CD14-positive monocyte (primary cell): ENCODE measurements at regions not wholly inside any gene's neighbourhood (a gene's known extent, or its start where the extent isn't known, plus 50 kb on each side); places are given as distances from the start of the nearest gene placed in this dataset.

ENCODE experiments used
- DNase-seq, 3 donors: peaks; one replicate each; pipeline ENCODE4 v3.0.0-alpha.2; 2011 to 2022
- H2AFZ ChIP-seq: 2 replicates; pipeline ENCODE4 v1.6.0; 2012; ENCODE audit warnings: mild to moderate bottlenecking, low read depth, low read length, inconsistent platforms; ENCODE audit not compliant: insufficient read depth, poor library complexity, severe bottlenecking
- H3K27ac ChIP-seq, 2 donors: 1 replicate in 1 of 2; 2 replicates in 1 of 2; pipeline ENCODE4 v1.5.1; 2012 to 2013; ENCODE audit warnings: low read length in 2 of 2, control low read depth in 1 of 2, inconsistent platforms in 1 of 2, low read depth in 1 of 2, mild to moderate bottlenecking in 1 of 2
- H3K27me3 ChIP-seq, 2 donors: one replicate each; pipeline versions ENCODE4 v1.6.0 to v1.6.1; 2011 to 2013; ENCODE audit warnings: low read length in 2 of 2; ENCODE audit not compliant: control insufficient read depth in 2 of 2, insufficient read depth in 2 of 2
- H3K36me3 ChIP-seq, 2 donors: replicated peaks in 1 of 2; 1 replicate in 1 of 2; 2 replicates in 1 of 2; pipeline versions ENCODE4 v1.5.1 to v1.6.1; 2012 to 2013; ENCODE audit warnings: low read length in 2 of 2, control low read depth in 1 of 2, inconsistent platforms in 1 of 2, mild to moderate bottlenecking in 1 of 2; ENCODE audit not compliant: insufficient read depth in 2 of 2, control insufficient read depth in 1 of 2
- H3K4me1 ChIP-seq, 2 donors: 1 replicate in 1 of 2; 2 replicates in 1 of 2; pipeline versions ENCODE4 v1.5.1 to v1.6.1; 2012 to 2013; ENCODE audit warnings: low read length in 2 of 2, control low read depth in 1 of 2, inconsistent platforms in 1 of 2, mild to moderate bottlenecking in 1 of 2, moderate library complexity in 1 of 2; ENCODE audit not compliant: insufficient read depth in 2 of 2, control insufficient read depth in 1 of 2
- H3K4me2 ChIP-seq: replicated peaks from 2 replicates; pipeline ENCODE3; 2012; ENCODE audit warnings: low read length, moderate library complexity, mild to moderate bottlenecking; ENCODE audit not compliant: poor library complexity, severe bottlenecking; ENCODE audit errors: extremely low read depth
- H3K4me3 ChIP-seq, 3 experiments: fragments of 200-600 bp in 1 of 3; sonication (generic) in 1 of 3; replicated peaks in 1 of 3; 1 replicate in 2 of 3; 2 replicates in 1 of 3; pipeline ENCODE4 v1.5.1; 2011 to 2013; ENCODE audit warnings: low read length in 3 of 3, mild to moderate bottlenecking in 3 of 3, control low read depth in 2 of 3, low read depth in 2 of 3, inconsistent platforms in 1 of 3, moderate library complexity in 1 of 3
- H3K79me2 ChIP-seq: 2 replicates; pipeline ENCODE4 v1.6.0; 2012; ENCODE audit warnings: mild to moderate bottlenecking, control low read depth, inconsistent platforms, low read length, moderate library complexity; ENCODE audit not compliant: insufficient read depth
- H3K9ac ChIP-seq: 2 replicates; pipeline ENCODE4 v1.6.0; 2017; ENCODE audit warnings: low read length, mild to moderate bottlenecking; ENCODE audit not compliant: insufficient read depth, poor library complexity, severe bottlenecking
- H3K9me3 ChIP-seq, 2 donors: replicated peaks in 1 of 2; 1 replicate in 1 of 2; 2 replicates in 1 of 2; pipeline versions ENCODE4 v1.5.1 to v1.6.1; 2012 to 2013; ENCODE audit warnings: low read length in 2 of 2, control low read depth in 1 of 2; ENCODE audit not compliant: control insufficient read depth in 1 of 2, insufficient read depth in 1 of 2
- H4K20me1 ChIP-seq: 2 replicates; pipeline ENCODE4 v1.6.0; 2012; ENCODE audit warnings: mild to moderate bottlenecking, low read length, control low read depth, moderate library complexity; ENCODE audit not compliant: insufficient read depth
- H3K27ac Mint-ChIP-seq, 7 donors: one replicate each; pipeline ENCODE4 v1.8.0; 2020; ENCODE audit warnings: mild to moderate bottlenecking in 7 of 7, mixed read lengths in 7 of 7, moderate library complexity in 6 of 7, inconsistent platforms in 2 of 7
- H3K27me3 Mint-ChIP-seq, 3 donors: one replicate each; pipeline ENCODE4 v1.8.0; 2021 to 2022; ENCODE audit warnings: low read depth in 3 of 3, mild to moderate bottlenecking in 3 of 3, mixed read lengths in 3 of 3, moderate library complexity in 3 of 3, inconsistent platforms in 1 of 3
- H3K36me3 Mint-ChIP-seq, 2 donors: one replicate each; pipeline ENCODE4 v1.8.0; 2020; ENCODE audit warnings: mixed read lengths in 2 of 2, inconsistent platforms in 1 of 2, mild to moderate bottlenecking in 1 of 2
- H3K4me1 Mint-ChIP-seq: one replicate; pipeline ENCODE4 v1.8.0; 2020; ENCODE audit warnings: mild to moderate bottlenecking, mixed read lengths
- H3K4me3 Mint-ChIP-seq, 2 donors: one replicate each; pipeline ENCODE4 v1.8.0; 2020; ENCODE audit warnings: mild to moderate bottlenecking in 2 of 2, mixed read lengths in 2 of 2, moderate library complexity in 1 of 2
- H3K9me3 Mint-ChIP-seq, 7 donors: one replicate each; pipeline ENCODE4 v1.8.0; 2020 to 2022; ENCODE audit warnings: mixed read lengths in 7 of 7, mild to moderate bottlenecking in 6 of 7, moderate library complexity in 6 of 7, inconsistent platforms in 2 of 7
- CTCF ChIP-seq: fragments of 200-600 bp; IDR thresholded peaks from one replicate; pipeline ENCODE4 v1.8.0; 2022; ENCODE audit warnings: antibody characterized with exemption, mild to moderate bottlenecking
- WGBS: methylation state at CpG from one replicate; pipeline ENCODE4 v1.1.5; 2013; ENCODE audit warnings: missing lambda C conversion rate; ENCODE audit not compliant: insufficient coverage; 5-methylcytosine and 5-hydroxymethylcytosine counted together
- intact Hi-C, 2 donors: fragments of 100-400 bp; cut with micrococcal nuclease; formaldehyde crosslinking; loops; one replicate each; pipeline versions ENCODE4 v1.15.0 to v1.15.1; 2023

- H3K9me3 Mint-ChIP-seq: peaks cover 0 to 7% (median 5%) of the 10 kb centered on the region in 7 donors
- H3K27ac Mint-ChIP-seq: no peak overlapping the region
- DNase-seq: no peak
- no peak overlapping the region for H3K27ac ChIP-seq
- no peaks in the 10 kb centered on the region for H3K9me3 ChIP-seq
- no peaks in the 10 kb centered on the region for H3K79me2 ChIP-seq
- H3K27me3 ChIP-seq: no peaks in the 10 kb centered on the region
- intact Hi-C loops: no loop called here
- no peaks in the 10 kb centered on the region for H3K4me1 Mint-ChIP-seq
- no peak for TF ChIP-seq CTCF
- no peaks in the 10 kb centered on the region for H4K20me1 ChIP-seq
- H3K9ac ChIP-seq: no peak overlapping the region
- no peaks in the 10 kb centered on the region for H3K36me3 Mint-ChIP-seq
- H3K27me3 Mint-ChIP-seq: peaks cover 0 to 7% (median 4%) of the 10 kb centered on the region in 3 donors
- no peak overlapping the region for H3K4me3 ChIP-seq
- H3K4me1 ChIP-seq: no peaks in the 10 kb centered on the region
- no peak overlapping the region for H2AFZ ChIP-seq
- 73% methylated on average over 6 of the region's 6 CpGs for WGBS
- no peak overlapping the region for H3K4me2 ChIP-seq
- H3K4me3 Mint-ChIP-seq: no peak overlapping the region
- H3K36me3 ChIP-seq: no peaks in the 10 kb centered on the region
Measured at GRCh38 chr4:156021298-156021697, 67.6 kb upstream of the CTSO start.

- Histone ChIP-seq H3K4me3 (no peak overlapping the region), H3K27ac (no peak overlapping the region), H2AFZ (no peak overlapping the region), H3K27me3 (no peaks in the 10 kb centered on the region), H3K4me2 (no peak overlapping the region), H3K9me3 (no peaks in the 10 kb centered on the region), H3K36me3 (no peaks in the 10 kb centered on the region), H4K20me1 (no peaks in the 10 kb centered on the region), H3K79me2 (no peaks in the 10 kb centered on the region), H3K9ac (no peak overlapping the region), H3K4me1 (no peaks in the 10 kb centered on the region)
- Mint-ChIP-seq H3K27ac (no peak overlapping the region), H3K9me3 (peaks cover 2 to 7% (median 5%) of the 10 kb centered on the region in 7 donors), H3K36me3 (no peaks in the 10 kb centered on the region), H3K4me1 (no peaks in the 10 kb centered on the region), H3K27me3 (peaks cover 0 to 7% (median 2%) of the 10 kb centered on the region in 3 donors), H3K4me3 (no peak overlapping the region)
- no peak for TF ChIP-seq CTCF
- DNase-seq: no peak
- intact Hi-C loops: no loop called here
- no CpG with 5 or more reads among the region's 2 CpGs for WGBS
Measured at GRCh38 chr4:156019246-156019645, 65.6 kb upstream of the CTSO start.
